ENCODE measurements at regions not wholly inside any gene's neighbourhood (a gene's known extent, or its start where the extent isn't known, plus 50 kb on each side); places are given as distances from the start of the nearest gene placed in this dataset.

DNA sequence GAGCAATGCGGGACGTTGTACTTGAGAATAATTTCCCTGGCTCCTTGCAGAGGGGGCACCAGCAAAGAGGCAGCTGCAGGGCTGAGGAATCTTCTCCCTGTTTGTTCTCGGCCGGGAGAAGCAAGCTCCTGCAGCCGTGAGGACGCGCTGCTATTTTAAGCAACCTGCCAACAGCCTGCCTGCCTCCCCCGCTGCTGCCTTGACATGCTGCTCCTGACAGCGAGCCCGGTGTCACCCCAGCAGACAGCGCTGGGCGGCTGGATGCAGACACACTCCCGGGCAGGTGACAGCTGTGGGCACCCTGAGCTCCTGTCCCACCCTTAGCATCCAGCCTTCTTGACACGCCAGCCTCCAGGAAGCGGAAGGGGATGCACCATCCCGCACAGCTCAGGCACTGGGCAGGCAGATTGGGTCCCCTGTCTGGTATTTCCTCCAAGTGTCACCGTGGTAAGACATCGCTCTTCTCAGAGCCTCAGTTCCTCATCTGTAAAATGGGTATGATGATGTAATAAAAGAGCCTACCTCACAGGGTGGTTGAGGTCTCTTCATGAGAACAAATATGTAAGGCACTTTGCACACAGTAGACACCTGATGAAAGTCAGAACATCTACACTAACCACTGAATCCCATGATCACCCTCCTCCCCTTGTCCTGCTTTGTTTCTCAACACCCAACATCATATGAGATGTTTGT is 530.6 kb downstream of the MN1 start:
- H3K4me1 ChIP-seq (ENCODE audit: insufficient read depth, low read length) = no peaks in the 10 kb centered on the region
- no peak overlapping the region for H4K8ac ChIP-seq (replicated peaks; ENCODE audit: insufficient read length, low read depth, low read length)
- no peak overlapping the region for H3K18ac ChIP-seq (ENCODE audit: insufficient read length, low read depth, low read length)
- no peak overlapping the region for H3K4me3 Mint-ChIP-seq
- DNase-seq = no peak
- no peak overlapping the region for H2BK5ac ChIP-seq (ENCODE audit: insufficient read length, low read length)
- H3K23ac ChIP-seq (ENCODE audit: insufficient read length, low read depth, low read length) = no peak overlapping the region
- no peak overlapping the region for H3K4me2 ChIP-seq (ENCODE audit: insufficient read depth, insufficient read length, low read length)
- H3K27ac Mint-ChIP-seq = no peak overlapping the region
- no peaks in the 10 kb centered on the region for H3K27me3 ChIP-seq (ENCODE audit: insufficient read depth, low read length)
- H3K36me3 Mint-ChIP-seq (ENCODE audit: insufficient read depth in 1 of 3, low read depth in 3 of 3) = no peaks in the 10 kb centered on the region
- H3K9ac ChIP-seq (ENCODE audit: extremely low read depth, insufficient read length, low read length) = no peak overlapping the region
- H2AK5ac ChIP-seq (ENCODE audit: insufficient read length, low read length) = no peak overlapping the region
- no peak for TF ChIP-seq CTCF (conservative IDR thresholded peaks at IDR 0.05)
- no peaks in the 10 kb centered on the region for H3K9me3 ChIP-seq (ENCODE audit: control insufficient read depth, low read depth, low read length)
- no peak overlapping the region for H2BK120ac ChIP-seq (ENCODE audit: low read depth, low read length, poor library complexity, severe bottlenecking)
- H3K79me1 ChIP-seq (ENCODE audit: insufficient read depth, low read depth, low read length, poor library complexity, severe bottlenecking) = no peaks in the 10 kb centered on the region
- H4K5ac ChIP-seq (ENCODE audit: insufficient read length, low read depth, low read length) = no peak overlapping the region
- WGBS (ENCODE audit: extremely low coverage, insufficient read length, low lambda C conversion rate) = no CpG with 5 or more reads among the region's 18 CpGs
- peaks cover 25% of the 10 kb centered on the region for H3K27me3 Mint-ChIP-seq (ENCODE audit: low read depth)
- H4K91ac ChIP-seq (ENCODE audit: insufficient read length, low read depth, low read length) = no peak overlapping the region
- H3K56ac ChIP-seq (ENCODE audit: insufficient read length, low read depth, low read length) = no peak overlapping the region
- no peaks in the 10 kb centered on the region for H4K20me1 ChIP-seq (ENCODE audit: control insufficient read depth, insufficient read depth, insufficient read length)
- no peak overlapping the region for H2BK15ac ChIP-seq (ENCODE audit: low read depth, low read length)
- no peaks in the 10 kb centered on the region for H3K9me3 Mint-ChIP-seq
- no peak overlapping the region for H3K27ac ChIP-seq (ENCODE audit: insufficient read length, low read depth, low read length)
- peaks cover 8 to 24% of the 10 kb centered on the region in 2 experiments; a peak in 3 of 4 replicates for H3K4me1 Mint-ChIP-seq
- no peak overlapping the region for H2AFZ ChIP-seq (ENCODE audit: low read length)
- H3K4ac ChIP-seq (ENCODE audit: low read depth, low read length) = no peak overlapping the region
- no peak overlapping the region for H2BK20ac ChIP-seq (ENCODE audit: low read depth, low read length, poor library complexity, severe bottlenecking)
- H3K23me2 ChIP-seq (ENCODE audit: insufficient read length, low read depth, low read length, poor library complexity, severe bottlenecking) = no peaks in the 10 kb centered on the region
- no peaks in the 10 kb centered on the region for H3K79me2 ChIP-seq (ENCODE audit: insufficient read depth, low read length)
- no peak overlapping the region for H2BK12ac ChIP-seq (ENCODE audit: insufficient read length, low read depth, low read length)
- no peak overlapping the region for H3T11ph ChIP-seq (ENCODE audit: low read length)
- no peak overlapping the region for H3K14ac ChIP-seq (ENCODE audit: insufficient read depth, low read length)
